Panc1 (cell line): ENCODE measurements at regions not wholly inside any gene's neighbourhood (a gene's known extent, or its start where the extent isn't known, plus 50 kb on each side); places are given as distances from the start of the nearest gene placed in this dataset.

Experiments
- POLR2AphosphoS5 ChIP-seq: IDR thresholded peaks from 2 replicates; pipeline ENCODE4 v1.6.1; 2012; ENCODE audit warnings: mild to moderate bottlenecking, low read depth, low read length, moderate library complexity
- TF ChIP-seq, protein P1 (sequence below): fragments of 450-650 bp; IDR thresholded peaks from 2 replicates; pipeline ENCODE4 v1.5.1; 2017; ENCODE audit warnings: mild to moderate bottlenecking
- TF ChIP-seq, protein P2 (sequence below), 2 experiments: IDR thresholded peaks; 2 replicates each; pipeline ENCODE4 v1.6.1; 2011 to 2012; ENCODE audit warnings: low read depth in 2 of 2, control low read depth in 1 of 2, low read length in 1 of 2, mild to moderate bottlenecking in 1 of 2, moderate library complexity in 1 of 2; ENCODE audit not compliant: insufficient read depth in 1 of 2

DNA sequence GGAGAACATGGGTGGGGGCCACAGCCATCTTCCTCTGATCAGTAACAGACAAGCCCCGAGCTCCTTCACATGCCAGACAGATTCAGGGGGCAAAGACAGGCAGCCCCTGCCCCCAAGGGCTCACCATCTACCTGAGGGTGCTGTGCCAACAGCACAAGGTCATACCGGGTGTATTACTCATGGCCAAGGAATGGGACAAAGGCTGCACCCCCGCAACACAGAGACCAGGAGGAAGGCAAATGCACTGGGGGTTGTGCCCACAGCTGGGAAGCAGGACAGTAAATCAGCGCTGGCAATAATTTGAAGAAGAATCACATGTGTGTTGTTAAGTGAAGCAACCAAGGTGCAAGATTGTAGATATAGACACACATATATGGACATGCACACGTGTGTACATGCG, 137.1 kb downstream of the C16orf95 start:
- TF ChIP-seq, protein P1, sequence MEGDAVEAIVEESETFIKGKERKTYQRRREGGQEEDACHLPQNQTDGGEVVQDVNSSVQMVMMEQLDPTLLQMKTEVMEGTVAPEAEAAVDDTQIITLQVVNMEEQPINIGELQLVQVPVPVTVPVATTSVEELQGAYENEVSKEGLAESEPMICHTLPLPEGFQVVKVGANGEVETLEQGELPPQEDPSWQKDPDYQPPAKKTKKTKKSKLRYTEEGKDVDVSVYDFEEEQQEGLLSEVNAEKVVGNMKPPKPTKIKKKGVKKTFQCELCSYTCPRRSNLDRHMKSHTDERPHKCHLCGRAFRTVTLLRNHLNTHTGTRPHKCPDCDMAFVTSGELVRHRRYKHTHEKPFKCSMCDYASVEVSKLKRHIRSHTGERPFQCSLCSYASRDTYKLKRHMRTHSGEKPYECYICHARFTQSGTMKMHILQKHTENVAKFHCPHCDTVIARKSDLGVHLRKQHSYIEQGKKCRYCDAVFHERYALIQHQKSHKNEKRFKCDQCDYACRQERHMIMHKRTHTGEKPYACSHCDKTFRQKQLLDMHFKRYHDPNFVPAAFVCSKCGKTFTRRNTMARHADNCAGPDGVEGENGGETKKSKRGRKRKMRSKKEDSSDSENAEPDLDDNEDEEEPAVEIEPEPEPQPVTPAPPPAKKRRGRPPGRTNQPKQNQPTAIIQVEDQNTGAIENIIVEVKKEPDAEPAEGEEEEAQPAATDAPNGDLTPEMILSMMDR: no peak
- TF ChIP-seq, protein P2, sequence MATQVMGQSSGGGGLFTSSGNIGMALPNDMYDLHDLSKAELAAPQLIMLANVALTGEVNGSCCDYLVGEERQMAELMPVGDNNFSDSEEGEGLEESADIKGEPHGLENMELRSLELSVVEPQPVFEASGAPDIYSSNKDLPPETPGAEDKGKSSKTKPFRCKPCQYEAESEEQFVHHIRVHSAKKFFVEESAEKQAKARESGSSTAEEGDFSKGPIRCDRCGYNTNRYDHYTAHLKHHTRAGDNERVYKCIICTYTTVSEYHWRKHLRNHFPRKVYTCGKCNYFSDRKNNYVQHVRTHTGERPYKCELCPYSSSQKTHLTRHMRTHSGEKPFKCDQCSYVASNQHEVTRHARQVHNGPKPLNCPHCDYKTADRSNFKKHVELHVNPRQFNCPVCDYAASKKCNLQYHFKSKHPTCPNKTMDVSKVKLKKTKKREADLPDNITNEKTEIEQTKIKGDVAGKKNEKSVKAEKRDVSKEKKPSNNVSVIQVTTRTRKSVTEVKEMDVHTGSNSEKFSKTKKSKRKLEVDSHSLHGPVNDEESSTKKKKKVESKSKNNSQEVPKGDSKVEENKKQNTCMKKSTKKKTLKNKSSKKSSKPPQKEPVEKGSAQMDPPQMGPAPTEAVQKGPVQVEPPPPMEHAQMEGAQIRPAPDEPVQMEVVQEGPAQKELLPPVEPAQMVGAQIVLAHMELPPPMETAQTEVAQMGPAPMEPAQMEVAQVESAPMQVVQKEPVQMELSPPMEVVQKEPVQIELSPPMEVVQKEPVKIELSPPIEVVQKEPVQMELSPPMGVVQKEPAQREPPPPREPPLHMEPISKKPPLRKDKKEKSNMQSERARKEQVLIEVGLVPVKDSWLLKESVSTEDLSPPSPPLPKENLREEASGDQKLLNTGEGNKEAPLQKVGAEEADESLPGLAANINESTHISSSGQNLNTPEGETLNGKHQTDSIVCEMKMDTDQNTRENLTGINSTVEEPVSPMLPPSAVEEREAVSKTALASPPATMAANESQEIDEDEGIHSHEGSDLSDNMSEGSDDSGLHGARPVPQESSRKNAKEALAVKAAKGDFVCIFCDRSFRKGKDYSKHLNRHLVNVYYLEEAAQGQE (IDR thresholded peaks at IDR 0.05; ENCODE audit: insufficient read depth in 1 of 2, low read depth in 2 of 2, low read length in 1 of 2): no peak
- no peak for TF ChIP-seq POLR2AphosphoS5
